ENCODE measurements at regions not wholly inside any gene's neighbourhood (a gene's known extent, or its start where the extent isn't known, plus 50 kb on each side); places are given as distances from the start of the nearest gene placed in this dataset.
"Not testable (repeated sequence)": the region's sequence is repeated elsewhere in the genome, so short reads cannot be mapped to it uniquely, and the experiment has no call there.

- no peak overlapping the region for H3K4me3 ChIP-seq (ENCODE audit: low read length)
- no peak for TF ChIP-seq CTCF (conservative IDR thresholded peaks at IDR 0.05; ENCODE audit: low read length)
- DNase-seq (ENCODE audit: low read depth): no peak
Measured at GRCh38 chr1:5769146-5769545, 223.1 kb downstream of the NPHP4 start.

GRCh38 chr1:5768014-5768413, 224.2 kb downstream of the NPHP4 start:
- H3K4me3 ChIP-seq (ENCODE audit: low read length): no peak overlapping the region
- no peak for TF ChIP-seq CTCF (conservative IDR thresholded peaks at IDR 0.05; ENCODE audit: low read length)
- DNase-seq (ENCODE audit: low read depth): no peak

GRCh38 chr1:5766996-5767395, 225.2 kb downstream of the NPHP4 start:
- H3K4me3 ChIP-seq (ENCODE audit: low read length); DNase-seq (ENCODE audit: low read depth): not testable (repeated sequence)

GRCh38 chr1:5765997-5766913, 226.0 kb downstream of the NPHP4 start:
- no peak for DNase-seq (ENCODE audit: low read depth)
- H3K4me3 ChIP-seq (ENCODE audit: low read length): no peak overlapping the region
- TF ChIP-seq CTCF (conservative IDR thresholded peaks at IDR 0.05; ENCODE audit: low read length): no peak

- DNase-seq (ENCODE audit: low read depth): no peak
- no peak overlapping the region for H3K4me3 ChIP-seq (ENCODE audit: low read length)
Measured at GRCh38 chr1:5765483-5765882, 226.7 kb downstream of the NPHP4 start.

GRCh38 chr1:5764959-5765358, 227.3 kb downstream of the NPHP4 start:
- no peak for TF ChIP-seq CTCF (conservative IDR thresholded peaks at IDR 0.05; ENCODE audit: low read length)
- no peak overlapping the region for H3K4me3 ChIP-seq (ENCODE audit: low read length)
- DNase-seq (ENCODE audit: low read depth): no peak

More at GRCh38 chr1:5765483-5765882, 226.7 kb downstream of the NPHP4 start:
- TF ChIP-seq CTCF (conservative IDR thresholded peaks at IDR 0.05; ENCODE audit: low read length): no peak

- H3K4me3 ChIP-seq (ENCODE audit: low read length): no peak overlapping the region
- DNase-seq (ENCODE audit: low read depth): no peak
- no peak for TF ChIP-seq CTCF (conservative IDR thresholded peaks at IDR 0.05; ENCODE audit: low read length)
Measured at GRCh38 chr1:5764464-5764863, 227.8 kb downstream of the NPHP4 start.
